Keratinocyte (primary cell): ENCODE measurements at regions not wholly inside any gene's neighbourhood (a gene's known extent, or its start where the extent isn't known, plus 50 kb on each side); places are given as distances from the start of the nearest gene placed in this dataset.

Experiments used
- DNase-seq: peaks from one replicate; pipeline ENCODE4 v3.0.0-alpha.2; 2011; ENCODE audit warnings: low read depth, missing footprints, low spot score
- FAIRE-seq: peaks from 2 replicates; lab custom pipeline; 2011; peaks lifted over from hg19 to GRCh38; lab: Jason Lieb, UNC
- H2AFZ ChIP-seq: 2 replicates; pipeline ENCODE4 v1.6.0; 2012; ENCODE audit warnings: low read length, control low read depth, inconsistent platforms; ENCODE audit not compliant: control insufficient read depth
- H3K27ac ChIP-seq: 2 replicates; pipeline ENCODE4 v1.5.1; 2011; ENCODE audit warnings: low read length; ENCODE audit not compliant: control insufficient read depth, insufficient read depth
- H3K27me3 ChIP-seq: 3 replicates; pipeline ENCODE4 v1.6.0; 2011; ENCODE audit warnings: low read length; ENCODE audit not compliant: control insufficient read depth, insufficient read depth; ENCODE audit errors: extremely low read depth
- H3K36me3 ChIP-seq, 2 experiments: 2 replicates in 1 of 2; 3 replicates in 1 of 2; pipeline ENCODE4 v1.5.1; 2011; ENCODE audit warnings: low read length in 2 of 2, mild to moderate bottlenecking in 1 of 2; ENCODE audit not compliant: control insufficient read depth in 2 of 2, insufficient read depth in 2 of 2; ENCODE audit errors: extremely low read depth in 1 of 2
- H3K4me1 ChIP-seq: 3 replicates; pipeline ENCODE4 v1.5.1; 2011; ENCODE audit warnings: low read length; ENCODE audit not compliant: control insufficient read depth, insufficient read depth; ENCODE audit errors: extremely low read depth
- H3K4me2 ChIP-seq: 3 replicates; pipeline ENCODE4 v1.6.0; 2011; ENCODE audit warnings: low read depth, low read length; ENCODE audit not compliant: control insufficient read depth, insufficient read depth; ENCODE audit errors: extremely low read depth
- H3K4me3 ChIP-seq, 3 experiments: fragments of 200-600 bp in 1 of 3; sonication (generic) in 1 of 3; 2 replicates in 2 of 3; 3 replicates in 1 of 3; pipeline ENCODE4 v1.5.1; 2011 to 2016; ENCODE audit warnings: low read length in 3 of 3, mild to moderate bottlenecking in 3 of 3, control low read depth in 2 of 3, inconsistent platforms in 1 of 3, low read depth in 1 of 3, mixed read lengths in 1 of 3, mixed run types in 1 of 3, moderate library complexity in 1 of 3; ENCODE audit not compliant: control insufficient read depth in 2 of 3, insufficient read depth in 2 of 3; ENCODE audit errors: extremely low read depth in 1 of 3
- H3K79me2 ChIP-seq: 2 replicates; pipeline ENCODE4 v1.6.0; 2012; ENCODE audit warnings: low read length; ENCODE audit not compliant: control insufficient read depth, insufficient read depth
- H3K9ac ChIP-seq: 3 replicates; pipeline ENCODE4 v1.6.0; 2011; ENCODE audit warnings: low read length; ENCODE audit not compliant: control insufficient read depth, insufficient read depth; ENCODE audit errors: extremely low read depth
- H3K9me1 ChIP-seq: 3 replicates; pipeline ENCODE4 v1.6.0; 2011; ENCODE audit warnings: low read length; ENCODE audit not compliant: control insufficient read depth, insufficient read depth; ENCODE audit errors: extremely low read depth
- H3K9me3 ChIP-seq: 2 replicates; pipeline ENCODE4 v1.5.1; 2012; ENCODE audit warnings: low read depth, low read length; ENCODE audit not compliant: control insufficient read depth
- H4K20me1 ChIP-seq: 3 replicates; pipeline ENCODE4 v1.6.0; 2011; ENCODE audit warnings: low read length; ENCODE audit not compliant: control insufficient read depth, insufficient read depth; ENCODE audit errors: extremely low read depth
- CTCF ChIP-seq, 3 experiments: IDR thresholded peaks in 1 of 3; conservative IDR thresholded peaks in 1 of 3; optimal IDR thresholded peaks in 1 of 3; 2 replicates in 2 of 3; 3 replicates in 1 of 3; pipeline versions ENCODE3 to v1.5.1; 2011; ENCODE audit warnings: low read length in 3 of 3, mild to moderate bottlenecking in 3 of 3, moderate library complexity in 2 of 3, control low read depth in 1 of 3, inconsistent platforms in 1 of 3; ENCODE audit not compliant: insufficient read depth in 2 of 3; ENCODE audit errors: extremely low read depth in 1 of 3
- EZH2 ChIP-seq: IDR thresholded peaks from one replicate; pipeline ENCODE4 v1.6.1; 2012; ENCODE audit warnings: inconsistent platforms, mild to moderate bottlenecking, low read length, moderate library complexity
- dilution Hi-C: fragments of 300-500 bp; cut with MboI; formaldehyde crosslinking; loops from one replicate; pipeline ENCODE4 v1.7.0; 2020; ENCODE audit warnings: low sequenced_read_pairs; ENCODE audit not compliant: extremely low pct_ligation_motif_present

GRCh38 chr6:25083784-25084507 is 148.2 kb upstream of the RIPOR2 start:
- Histone ChIP-seq H3K79me2 (no peaks in the 10 kb centered on the region), H3K9ac (no peak overlapping the region), H4K20me1 (no peaks in the 10 kb centered on the region), H3K9me3 (no peaks in the 10 kb centered on the region), H3K4me1 (peaks cover 10% of the 10 kb centered on the region), H3K9me1 (no peaks in the 10 kb centered on the region), H3K4me2 (no peak overlapping the region), H3K27ac (no peak overlapping the region), H3K27me3 (no peaks in the 10 kb centered on the region), H3K4me3 (no peak overlapping the region), H3K36me3 (no peaks in the 10 kb centered on the region), H2AFZ (no peak overlapping the region)
- no peak for TF ChIP-seq CTCF (optimal IDR thresholded peaks at IDR 0.05 in 1 of 3, IDR thresholded peaks at IDR 0.05 in 1 of 3, conservative IDR thresholded peaks at IDR 0.05 in 1 of 3; ENCODE audit: extremely low read depth in 1 of 3, insufficient read depth in 2 of 3, low read length in 3 of 3)
- TF ChIP-seq EZH2, result no peak
- FAIRE-seq (no peak), DNase-seq (no peak)
- dilution Hi-C loops, result no loop called here

- Histone ChIP-seq H3K4me1 (peaks cover 15% of the 10 kb centered on the region), H3K9me1 (no peaks in the 10 kb centered on the region), H3K27ac (no peak overlapping the region), H3K79me2 (no peaks in the 10 kb centered on the region), H3K4me3 (no peak overlapping the region), H3K9ac (no peak overlapping the region), H2AFZ (no peak overlapping the region), H3K9me3 (no peaks in the 10 kb centered on the region), H4K20me1 (no peaks in the 10 kb centered on the region), H3K36me3 (no peaks in the 10 kb centered on the region), H3K4me2 (no peak overlapping the region), H3K27me3 (no peaks in the 10 kb centered on the region)
- DNase-seq (no peak), FAIRE-seq (no peak)
- dilution Hi-C loops, result no loop called here
- no peak for TF ChIP-seq EZH2
- TF ChIP-seq CTCF (optimal IDR thresholded peaks at IDR 0.05 in 1 of 3, IDR thresholded peaks at IDR 0.05 in 1 of 3, conservative IDR thresholded peaks at IDR 0.05 in 1 of 3; ENCODE audit: extremely low read depth in 1 of 3, insufficient read depth in 2 of 3, low read length in 3 of 3), result no peak
These were observed 148.7 kb upstream of the RIPOR2 start for GRCh38 chr6:25084508-25084833.
